SIG-M5 treated with dmso at 0.1 percent for 504 hours (cell line): ENCODE measurements at regions not wholly inside any gene's neighbourhood (a gene's known extent, or its start where the extent isn't known, plus 50 kb on each side); places are given as distances from the start of the nearest gene placed in this dataset.
"Not testable (repeated sequence)": the region's sequence is repeated elsewhere in the genome, so short reads cannot be mapped to it uniquely, and the experiment has no call there.

Source experiments
- DNase-seq: peaks from one replicate; lab custom pipeline; 2025; ENCODE audit not compliant: unreplicated experiment; lab: John Stamatoyannopoulos, UW

- DNase-seq: no peak
Measured at GRCh38 chrX:115966920-115967319, 203.6 kb upstream of the AGTR2 start.

- DNase-seq: no peak
Measured at GRCh38 chrX:115968436-115969252, 201.9 kb upstream of the AGTR2 start.

GRCh38 chrX:115970718-115971117 lies 199.8 kb upstream of the AGTR2 start:
- no peak for DNase-seq

GRCh38 chrX:115972717-115973116 lies 197.8 kb upstream of the AGTR2 start:
- DNase-seq: no peak

- no peak for DNase-seq
Measured at GRCh38 chrX:115978068-115978467, 192.5 kb upstream of the AGTR2 start.

GRCh38 chrX:115983148-115983547 lies 187.4 kb upstream of the AGTR2 start:
- not testable (repeated sequence) for DNase-seq

GRCh38 chrX:115987464-115987863 lies 183.1 kb upstream of the AGTR2 start:
- not testable (repeated sequence) for DNase-seq

GRCh38 chrX:115988825-115989224 lies 181.7 kb upstream of the AGTR2 start:
- no peak for DNase-seq

GRCh38 chrX:115989686-115990085 lies 180.9 kb upstream of the AGTR2 start:
- no peak for DNase-seq

GRCh38 chrX:116009346-116009745 lies 161.2 kb upstream of the AGTR2 start:
- DNase-seq: no peak

GRCh38 chrX:116009861-116010710 lies 160.5 kb upstream of the AGTR2 start:
- DNase-seq: peak; percentile 30

- no peak for DNase-seq
Measured at GRCh38 chrX:116010939-116011338, 159.6 kb upstream of the AGTR2 start.

GRCh38 chrX:116031331-116031730 lies 139.2 kb upstream of the AGTR2 start:
- DNase-seq: no peak
